T-cell (primary cell): ENCODE measurements at regions not wholly inside any gene's neighbourhood (a gene's known extent, or its start where the extent isn't known, plus 50 kb on each side); places are given as distances from the start of the nearest gene placed in this dataset.

Source experiments
- ATAC-seq, 4 experiments: fragments of 200-7000 bp in 3 of 4; fragments of 150-1000 bp in 1 of 4; cut with Tn5 transposase; replicated peaks in 1 of 4; 1 replicate in 3 of 4; 2 replicates in 1 of 4; pipeline ENCODE4 v1.10.0; 2021; ENCODE audit warnings: moderate library complexity in 3 of 4, mild to moderate bottlenecking in 2 of 4, moderate number of reproducible peaks in 1 of 4
- CTCF ChIA-PET, 2 donors: fragments of 300-600 bp; sonication (Branson Sonifier 250); formaldehyde crosslinking; loops; one replicate each; lab custom pipeline; 2022; ENCODE audit warnings: antibody characterized with exemption in 2 of 2; lab: Charles Lee
- POLR2A ChIA-PET, 2 donors: fragments of 300-600 bp; sonication (Branson Sonifier 250); formaldehyde crosslinking; loops; one replicate each; lab custom pipeline; 2022; ENCODE audit warnings: antibody characterized with exemption in 2 of 2; lab: Charles Lee
- DNase-seq, 35 experiments: peaks; one replicate each; pipeline versions ENCODE4 v3.0.0 to v3.0.0-alpha.2; 2013 to 2023
- H3K27ac ChIP-seq: one replicate; pipeline ENCODE4 v1.5.1; 2013; ENCODE audit warnings: low read length
- H3K27me3 ChIP-seq, 2 experiments: replicated peaks in 1 of 2; 1 replicate in 1 of 2; 2 replicates in 1 of 2; pipeline versions ENCODE4 v1.6.1 to v1.7.0; 2013; ENCODE audit warnings: low read length in 1 of 2, mixed read lengths in 1 of 2; ENCODE audit not compliant: control insufficient read depth in 2 of 2, insufficient read depth in 2 of 2; ENCODE audit errors: extremely low read depth in 1 of 2
- H3K36me3 ChIP-seq, 2 donors: 1 replicate in 1 of 2; 2 replicates in 1 of 2; pipeline versions ENCODE4 v1.6.1 to v1.7.0; 2013; ENCODE audit warnings: low read length in 1 of 2; ENCODE audit not compliant: control insufficient read depth in 2 of 2, insufficient read depth in 1 of 2; ENCODE audit errors: extremely low read depth in 1 of 2
- H3K4me1 ChIP-seq, 2 experiments: 1 replicate in 1 of 2; 2 replicates in 1 of 2; pipeline versions ENCODE4 v1.6.1 to v1.7.0; 2013; ENCODE audit warnings: low read length in 2 of 2, mixed read lengths in 1 of 2; ENCODE audit not compliant: insufficient read depth in 2 of 2, control insufficient read depth in 1 of 2; ENCODE audit errors: extremely low read depth in 1 of 2
- H3K4me3 ChIP-seq, 2 donors: 1 replicate in 1 of 2; 2 replicates in 1 of 2; pipeline versions ENCODE4 v1.5.1 to v1.7.0; 2013; ENCODE audit warnings: mild to moderate bottlenecking in 2 of 2, low read length in 1 of 2, moderate library complexity in 1 of 2; ENCODE audit not compliant: control insufficient read depth in 1 of 2; ENCODE audit errors: extremely low read depth in 1 of 2
- H3K9me3 ChIP-seq: 2 replicates; pipeline ENCODE4 v1.7.0; 2013
- H3K27ac Mint-ChIP-seq, 2 donors: one replicate each; pipeline ENCODE4 v1.8.0; 2020 to 2021; ENCODE audit warnings: mild to moderate bottlenecking in 2 of 2, mixed read lengths in 2 of 2
- H3K27me3 Mint-ChIP-seq, 2 donors: one replicate each; pipeline ENCODE4 v1.8.0; 2021 to 2022; ENCODE audit warnings: mixed read lengths in 2 of 2
- H3K36me3 Mint-ChIP-seq: one replicate; pipeline ENCODE4 v1.8.0; 2021; ENCODE audit warnings: mixed read lengths
- H3K4me1 Mint-ChIP-seq, 3 donors: one replicate each; pipeline ENCODE4 v1.8.0; 2020 to 2022; ENCODE audit warnings: mixed read lengths in 3 of 3, mild to moderate bottlenecking in 1 of 3
- H3K4me3 Mint-ChIP-seq, 3 donors: one replicate each; pipeline ENCODE4 v1.8.0; 2020 to 2022; ENCODE audit warnings: mild to moderate bottlenecking in 3 of 3, mixed read lengths in 3 of 3, moderate library complexity in 3 of 3
- H3K9me3 Mint-ChIP-seq, 3 donors: one replicate each; pipeline ENCODE4 v1.8.0; 2020 to 2022; ENCODE audit warnings: mixed read lengths in 3 of 3
- WGBS: methylation state at CpG from one replicate; pipeline ENCODE4 v1.1.5; 2013; ENCODE audit warnings: missing lambda C conversion rate; ENCODE audit not compliant: insufficient coverage; 5-methylcytosine and 5-hydroxymethylcytosine counted together

DNA sequence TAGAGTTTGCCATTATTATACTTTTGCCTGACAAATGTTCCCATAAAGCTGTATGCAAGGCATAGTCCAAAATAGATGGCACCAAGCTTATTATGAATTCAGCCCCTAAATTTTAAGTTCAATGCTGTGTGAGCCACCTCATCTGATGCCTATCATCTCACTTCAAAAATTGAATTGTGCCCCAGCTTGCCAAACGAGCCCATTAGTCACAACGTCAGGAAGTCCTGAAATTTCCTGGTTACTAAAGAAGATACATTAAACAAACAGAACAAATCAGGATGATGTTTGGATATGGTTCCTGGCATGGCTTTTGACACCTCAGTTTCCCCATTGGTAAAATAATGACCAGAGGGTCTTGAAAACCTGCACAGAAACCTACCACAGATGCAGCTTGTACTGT lies 147.5 kb upstream of the SOX21 start:
- Histone ChIP-seq H3K4me1 (peaks cover 0 to 4% of the 10 kb centered on the region in 2 experiments), H3K27ac (no peak overlapping the region), H3K36me3 (no peaks in the 10 kb centered on the region), H3K4me3 (no peak overlapping the region), H3K9me3 (no peaks in the 10 kb centered on the region), H3K27me3 (no peaks in the 10 kb centered on the region)
- ChIA-PET POLR2A (no interaction called here), CTCF (no interaction called here)
- DNase-seq (no peak), ATAC-seq (no peak)
- Mint-ChIP-seq H3K9me3 (no peaks in the 10 kb centered on the region), H3K4me3 (peak overlapping the region in 2 of 3 donors; percentile 81 to 90), H3K36me3 (no peaks in the 10 kb centered on the region), H3K27ac (no peak overlapping the region), H3K4me1 (peaks cover 13 to 19% (median 18%) of the 10 kb centered on the region in 3 donors), H3K27me3 (peaks cover 0 to 2% of the 10 kb centered on the region in 2 donors)
- WGBS: no CpG with 5 or more reads among the region's 2 CpGs

DNA sequence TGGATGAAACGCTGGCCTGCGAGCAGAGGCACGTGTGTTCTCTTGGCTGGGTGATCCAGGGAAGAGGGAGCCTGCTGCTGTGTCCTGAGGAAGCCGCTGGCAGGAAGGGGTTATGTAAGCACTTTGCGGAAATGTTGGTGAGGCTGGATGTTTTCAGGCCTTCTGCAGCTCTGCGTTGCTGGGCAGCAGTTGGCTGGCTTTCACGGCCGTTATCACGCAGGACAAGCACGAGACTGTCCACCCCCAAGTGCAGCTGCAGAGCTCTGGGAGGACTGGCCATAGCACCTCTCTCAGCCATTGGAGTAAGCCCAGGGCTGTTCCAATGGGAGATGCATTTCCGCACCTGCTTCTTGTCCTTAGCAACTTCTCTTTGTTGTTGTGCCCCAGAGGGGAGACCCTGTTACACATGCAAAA lies 146.9 kb upstream of the SOX21 start:
- peaks cover 0 to 4% of the 10 kb centered on the region in 2 experiments for H3K4me1 ChIP-seq
- no peak overlapping the region for H3K27ac ChIP-seq
- no peaks in the 10 kb centered on the region for H3K36me3 ChIP-seq
- ChIA-PET CTCF (no interaction called here), POLR2A (no interaction called here)
- Mint-ChIP-seq H3K27ac (no peak overlapping the region), H3K9me3 (no peaks in the 10 kb centered on the region), H3K27me3 (peaks cover 0 to 2% of the 10 kb centered on the region in 2 donors), H3K36me3 (no peaks in the 10 kb centered on the region), H3K4me1 (peaks cover 13 to 19% (median 18%) of the 10 kb centered on the region in 3 donors), H3K4me3 (peak overlapping the region in 1 of 3 donors; percentile 90)
- no peaks in the 10 kb centered on the region for H3K9me3 ChIP-seq
- WGBS: 73% methylated on average over 11 of the region's 11 CpGs
- H3K27me3 ChIP-seq: no peaks in the 10 kb centered on the region
- no peak for ATAC-seq
- no peak for DNase-seq
- H3K4me3 ChIP-seq: no peak overlapping the region

DNA sequence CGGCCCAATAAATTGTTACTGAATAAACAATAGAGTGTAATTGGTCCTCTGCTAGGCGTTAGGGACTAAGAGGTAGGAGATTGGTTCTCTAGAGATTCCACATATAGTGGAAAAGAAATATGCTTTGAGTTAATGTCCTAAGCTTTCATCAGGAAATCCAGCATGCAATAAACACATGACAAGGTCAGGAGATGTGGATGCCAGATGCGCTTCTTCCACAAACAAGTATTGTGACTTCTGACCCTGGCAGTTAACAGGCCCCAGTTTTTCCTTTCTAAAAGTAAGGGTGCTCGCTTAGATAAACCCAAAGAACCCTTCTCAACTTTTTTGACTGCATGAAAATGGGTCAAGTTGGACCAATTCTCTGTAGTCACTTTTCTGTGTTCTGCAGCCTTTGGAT lies 146.5 kb upstream of the SOX21 start:
- H3K36me3 Mint-ChIP-seq: no peaks in the 10 kb centered on the region
- no peak overlapping the region for H3K27ac Mint-ChIP-seq
- H3K4me1 Mint-ChIP-seq: peaks cover 13 to 19% (median 18%) of the 10 kb centered on the region in 3 donors
- no peaks in the 10 kb centered on the region for H3K9me3 ChIP-seq
- ATAC-seq (no peak), DNase-seq (no peak)
- POLR2A ChIA-PET: no interaction called here
- CTCF ChIA-PET: no interaction called here
- no peaks in the 10 kb centered on the region for H3K27me3 ChIP-seq
- H3K9me3 Mint-ChIP-seq: no peaks in the 10 kb centered on the region
- H3K27ac ChIP-seq: no peak overlapping the region
- no peaks in the 10 kb centered on the region for H3K36me3 ChIP-seq
- peaks cover 0 to 2% of the 10 kb centered on the region in 2 donors for H3K27me3 Mint-ChIP-seq
- H3K4me3 ChIP-seq: no peak overlapping the region
- H3K4me1 ChIP-seq: peaks cover 0 to 4% of the 10 kb centered on the region in 2 experiments
- 67% methylated on average over 1 of the region's 4 CpGs for WGBS
- H3K4me3 Mint-ChIP-seq: no peak overlapping the region

DNA sequence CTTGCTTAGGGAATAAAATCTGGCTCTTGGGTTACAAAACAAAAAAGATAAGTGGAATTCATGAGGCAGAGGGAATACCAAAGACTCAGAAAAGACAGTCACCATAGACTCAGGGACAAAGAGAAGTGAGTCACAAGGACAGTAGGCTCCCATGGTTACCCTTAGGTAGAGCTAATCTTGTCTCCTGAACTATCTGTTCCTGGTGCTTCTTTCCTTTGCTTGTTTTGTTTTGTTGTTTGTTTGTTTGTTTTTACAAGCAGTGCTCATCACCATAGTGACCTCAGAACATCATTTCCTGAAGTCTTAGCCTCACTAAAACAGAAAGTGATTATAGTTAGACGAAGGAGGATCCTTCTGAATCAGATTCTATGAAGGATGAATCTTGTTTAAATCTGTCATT lies 142.3 kb upstream of the SOX21 start:
- POLR2A ChIA-PET: no interaction called here
- DNase-seq (no peak), ATAC-seq (no peak)
- no peaks in the 10 kb centered on the region for H3K4me1 ChIP-seq
- H3K27ac ChIP-seq: no peak overlapping the region
- Mint-ChIP-seq H3K4me3 (no peak overlapping the region), H3K36me3 (no peaks in the 10 kb centered on the region), H3K27ac (no peak overlapping the region), H3K4me1 (no peaks in the 10 kb centered on the region), H3K27me3 (peaks cover 0 to 12% of the 10 kb centered on the region in 2 donors), H3K9me3 (no peaks in the 10 kb centered on the region)
- no peaks in the 10 kb centered on the region for H3K9me3 ChIP-seq
- no peaks in the 10 kb centered on the region for H3K36me3 ChIP-seq
- H3K27me3 ChIP-seq: no peaks in the 10 kb centered on the region
- H3K4me3 ChIP-seq: no peak overlapping the region
- WGBS: no CpG with 5 or more reads among the region's 1 CpG
- CTCF ChIA-PET: no interaction called here

DNA sequence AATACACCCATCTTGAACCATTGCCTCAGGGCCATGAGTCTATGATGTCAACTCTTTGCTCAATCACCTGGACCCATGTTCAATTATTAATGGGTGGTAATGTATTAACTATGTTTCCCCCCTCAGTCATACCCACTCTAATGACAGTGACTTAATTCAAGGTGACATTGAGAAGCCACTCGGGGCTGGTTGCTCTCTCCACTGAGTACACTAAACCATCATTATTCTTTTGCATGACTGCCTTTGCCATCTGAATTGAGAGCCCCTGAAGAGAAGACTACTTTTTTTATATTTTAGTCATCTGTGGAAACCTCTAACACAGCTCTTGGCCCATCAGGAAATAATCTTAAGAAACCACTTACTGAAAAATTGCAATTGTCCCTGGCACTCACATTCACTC lies 139.2 kb upstream of the SOX21 start:
- H3K9me3 Mint-ChIP-seq: no peaks in the 10 kb centered on the region
- H3K4me3 ChIP-seq: no peak overlapping the region

DNA sequence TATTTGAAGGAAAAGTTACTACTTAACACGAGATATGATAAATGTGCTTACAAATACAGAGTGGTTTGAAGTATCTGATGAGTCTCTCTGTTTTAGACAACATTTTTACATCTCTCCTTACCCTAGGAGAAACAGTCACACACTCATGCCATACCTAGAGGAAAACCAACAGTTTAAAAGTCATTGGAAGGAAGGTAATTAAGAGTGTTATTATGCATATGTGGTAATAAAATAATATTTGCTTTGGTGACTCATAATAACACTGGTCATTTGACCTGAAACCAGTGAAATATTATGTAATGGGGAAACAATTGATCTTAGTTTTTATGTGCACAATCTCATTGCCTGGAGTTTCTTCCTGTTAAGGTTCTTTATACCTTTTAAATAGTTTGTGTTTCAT lies 136.9 kb upstream of the SOX21 start:
- CTCF ChIA-PET: no interaction called here

More for the DNA sequence above, 139.2 kb upstream of the SOX21 start:
- H3K4me1 ChIP-seq: no peaks in the 10 kb centered on the region
- H3K27ac ChIP-seq: no peak overlapping the region
- Mint-ChIP-seq H3K27me3 (peaks cover 0 to 12% of the 10 kb centered on the region in 2 donors), H3K36me3 (no peaks in the 10 kb centered on the region), H3K27ac (no peak overlapping the region), H3K4me1 (no peaks in the 10 kb centered on the region), H3K4me3 (no peak overlapping the region)
- CTCF ChIA-PET: no interaction called here
- ATAC-seq (no peak), DNase-seq (no peak)
- H3K36me3 ChIP-seq: no peaks in the 10 kb centered on the region
- no peaks in the 10 kb centered on the region for H3K9me3 ChIP-seq
- WGBS: no CpG with 5 or more reads among the region's 1 CpG
- POLR2A ChIA-PET: interaction anchor here in 1 of 2 donors (0.7 kb wide), 1 partner anchor 30 kb away, joined by 3 read pairs; no protein-coding TSS in a partner anchor
- H3K27me3 ChIP-seq: no peaks in the 10 kb centered on the region

DNA sequence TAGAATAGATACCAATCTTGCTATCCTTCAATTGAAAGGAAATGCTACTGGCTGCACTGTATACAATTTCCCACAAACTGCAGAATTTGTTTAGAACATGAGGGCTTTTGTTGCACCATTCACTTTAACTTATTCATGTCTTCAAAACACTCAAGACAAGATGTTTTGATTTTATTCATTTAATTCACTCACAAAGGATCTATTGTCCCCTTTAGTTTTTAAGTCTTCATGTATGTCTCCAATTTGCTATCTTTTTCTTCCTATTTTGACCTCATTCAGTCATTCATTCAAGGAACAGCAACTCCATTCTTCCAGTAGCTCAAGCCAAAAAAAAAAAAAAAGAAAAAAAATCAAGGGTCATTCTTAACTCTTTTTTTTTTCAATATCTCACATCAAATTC lies 130.6 kb upstream of the SOX21 start:
- Mint-ChIP-seq H3K4me3 (no peak overlapping the region), H3K27me3 (peaks cover 0 to 13% of the 10 kb centered on the region in 2 donors), H3K4me1 (no peaks in the 10 kb centered on the region), H3K27ac (no peak overlapping the region), H3K36me3 (no peaks in the 10 kb centered on the region), H3K9me3 (peaks cover 0 to 7% (median 5%) of the 10 kb centered on the region in 3 donors)
- no peak for ATAC-seq
- Histone ChIP-seq H3K36me3 (no peaks in the 10 kb centered on the region), H3K4me1 (no peaks in the 10 kb centered on the region), H3K27me3 (no peaks in the 10 kb centered on the region), H3K27ac (no peak overlapping the region), H3K4me3 (no peak overlapping the region), H3K9me3 (no peaks in the 10 kb centered on the region)
- POLR2A ChIA-PET: interaction anchor here in 1 of 2 donors (0.6 kb wide), 1 partner anchor 13 kb away, joined by 4 read pairs; no protein-coding TSS in a partner anchor
- CTCF ChIA-PET: interaction anchor here in 1 of 2 donors (0.6 kb wide), 1 partner anchor 14 kb away, joined by 5 read pairs; no protein-coding TSS in a partner anchor
- no peak for DNase-seq

More for the DNA sequence above, 136.9 kb upstream of the SOX21 start:
- POLR2A ChIA-PET: no interaction called here
- no peak overlapping the region for H3K4me3 Mint-ChIP-seq
- Histone ChIP-seq H3K36me3 (no peaks in the 10 kb centered on the region), H3K27me3 (no peaks in the 10 kb centered on the region), H3K27ac (no peak overlapping the region), H3K4me3 (no peak overlapping the region), H3K9me3 (no peaks in the 10 kb centered on the region), H3K4me1 (no peaks in the 10 kb centered on the region)
- no peak for ATAC-seq
- WGBS: no CpG with 5 or more reads among the region's 1 CpG
- no peaks in the 10 kb centered on the region for H3K9me3 Mint-ChIP-seq
- H3K27ac Mint-ChIP-seq: no peak overlapping the region
- peaks cover 0 to 12% of the 10 kb centered on the region in 2 donors for H3K27me3 Mint-ChIP-seq
- no peaks in the 10 kb centered on the region for H3K4me1 Mint-ChIP-seq
- no peaks in the 10 kb centered on the region for H3K36me3 Mint-ChIP-seq
- no peak for DNase-seq
